HG02610 (cell line): ENCODE measurements at regions not wholly inside any gene's neighbourhood (a gene's known extent, or its start where the extent isn't known, plus 50 kb on each side); places are given as distances from the start of the nearest gene placed in this dataset.

Experiments
- ATAC-seq: cut with Tn5 transposase; IDR thresholded peaks from one replicate; pipeline ENCODE4 v1.9.1; 2021; ENCODE audit warnings: mild to moderate bottlenecking, moderate library complexity; ENCODE audit not compliant: unreplicated experiment

GRCh38 chr4:20577702-20578101 is 122.6 kb upstream of the PACRGL start:
- no peak for ATAC-seq

DNA sequence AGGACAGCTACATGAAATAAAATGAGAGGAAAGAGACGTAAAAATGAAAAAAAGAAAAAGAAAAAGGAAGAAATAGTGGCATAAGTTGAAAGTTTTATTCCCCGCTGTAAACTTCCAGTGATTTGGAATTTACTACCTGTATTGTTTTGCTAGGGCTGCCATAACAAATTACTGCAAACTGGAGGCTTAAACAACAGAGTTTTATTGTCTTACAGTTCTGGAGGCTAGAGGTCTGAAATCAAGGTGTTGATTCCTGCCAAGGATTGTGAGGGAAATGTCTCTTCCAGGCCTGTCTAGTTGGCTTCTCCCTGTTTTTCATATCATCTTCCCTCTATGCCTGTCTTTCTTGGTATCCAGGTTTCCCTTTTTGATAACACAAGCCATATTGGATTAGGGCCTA is 119.4 kb upstream of the PACRGL start:
- ATAC-seq = no peak

DNA sequence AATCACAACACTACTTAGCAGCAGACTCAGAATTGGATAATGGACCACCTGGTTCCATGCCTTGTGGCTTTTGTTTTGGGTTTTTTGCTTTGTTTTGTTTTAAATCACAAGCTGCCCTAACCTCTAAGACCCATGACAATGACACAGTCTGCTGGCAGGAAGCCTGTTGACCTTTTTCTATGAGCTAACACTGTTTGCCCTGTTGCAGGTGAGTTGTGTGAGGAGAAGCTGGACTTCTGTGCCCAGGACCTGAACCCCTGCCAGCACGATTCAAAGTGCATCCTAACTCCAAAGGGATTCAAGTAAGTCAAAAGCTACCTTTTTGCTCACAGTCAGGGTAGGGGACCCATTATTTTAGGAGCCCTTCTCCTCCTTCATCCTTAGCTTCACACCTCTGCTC is 110.8 kb upstream of the PACRGL start:
- no peak for ATAC-seq

GRCh38 chr4:20590849-20591248 is 109.4 kb upstream of the PACRGL start:
- no peak for ATAC-seq

DNA sequence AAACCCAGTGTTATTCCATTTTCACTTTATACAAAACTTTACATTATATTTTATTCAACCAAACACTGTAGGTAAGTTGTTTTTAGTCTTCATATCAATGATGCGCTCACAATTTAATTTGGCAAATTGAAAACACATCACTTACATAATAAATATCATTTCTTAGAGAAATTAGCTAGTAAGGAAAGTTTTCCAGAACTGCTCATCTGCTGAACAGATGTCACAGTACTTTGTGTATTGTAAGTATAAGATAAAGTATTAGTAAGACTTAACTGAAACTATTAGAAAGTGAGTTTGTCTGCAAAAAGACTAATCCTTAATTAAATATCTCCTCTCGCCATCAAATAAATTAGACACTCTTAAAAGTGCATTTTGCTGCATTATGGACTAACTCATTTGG is 108.7 kb upstream of the PACRGL start:
- ATAC-seq = no peak

GRCh38 chr4:20592013-20592412 is 108.2 kb upstream of the PACRGL start:
- ATAC-seq = no peak

DNA sequence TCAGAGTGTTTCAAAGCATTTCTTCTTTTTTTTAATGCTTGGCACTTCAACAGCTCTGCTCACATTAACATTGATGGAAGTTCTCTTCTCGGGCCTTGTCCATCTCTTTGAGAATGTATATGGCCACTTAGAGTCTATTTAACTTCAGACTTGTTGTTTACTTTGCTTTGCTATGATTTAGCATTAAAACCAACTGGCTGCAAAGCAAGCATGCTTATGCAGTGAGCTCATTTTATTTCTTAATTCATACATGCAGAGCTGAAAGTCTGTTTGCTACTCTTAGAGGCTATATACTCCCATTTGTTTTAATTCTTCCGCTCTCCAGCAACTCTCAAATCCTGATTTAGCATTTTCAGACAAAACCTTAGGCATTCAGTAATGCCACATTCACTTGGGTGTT is 107.6 kb upstream of the PACRGL start:
- ATAC-seq = no peak

DNA sequence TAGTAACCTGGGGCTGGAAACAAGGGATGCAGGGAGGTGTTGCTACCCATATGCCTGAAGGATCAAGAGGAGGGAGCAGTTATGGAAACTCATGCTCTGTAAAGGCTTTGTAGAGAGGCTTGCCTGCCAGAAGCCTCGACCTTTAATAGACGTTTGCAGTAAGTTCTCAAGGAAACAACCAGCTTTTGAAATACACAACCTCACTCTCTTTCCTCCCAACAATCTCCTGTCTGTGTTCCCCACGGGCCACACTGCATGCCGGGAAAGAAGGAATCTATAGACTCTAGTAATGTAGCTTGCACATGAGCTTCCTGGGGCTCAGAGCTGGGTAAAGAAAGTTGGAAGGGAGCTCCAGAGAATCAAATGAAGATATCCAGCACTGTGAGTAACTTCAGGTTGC is 101.6 kb upstream of the PACRGL start:
- ATAC-seq = no peak

- ATAC-seq = no peak
Measured at GRCh38 chr4:20603671-20604313, 96.5 kb upstream of the PACRGL start.

- no peak for ATAC-seq
Measured at GRCh38 chr4:20612313-20612712, 87.9 kb upstream of the PACRGL start.

GRCh38 chr4:20614816-20615215 is 85.4 kb upstream of the PACRGL start:
- no peak for ATAC-seq

GRCh38 chr4:20615486-20616260 is 84.6 kb upstream of the PACRGL start:
- no peak for ATAC-seq

DNA sequence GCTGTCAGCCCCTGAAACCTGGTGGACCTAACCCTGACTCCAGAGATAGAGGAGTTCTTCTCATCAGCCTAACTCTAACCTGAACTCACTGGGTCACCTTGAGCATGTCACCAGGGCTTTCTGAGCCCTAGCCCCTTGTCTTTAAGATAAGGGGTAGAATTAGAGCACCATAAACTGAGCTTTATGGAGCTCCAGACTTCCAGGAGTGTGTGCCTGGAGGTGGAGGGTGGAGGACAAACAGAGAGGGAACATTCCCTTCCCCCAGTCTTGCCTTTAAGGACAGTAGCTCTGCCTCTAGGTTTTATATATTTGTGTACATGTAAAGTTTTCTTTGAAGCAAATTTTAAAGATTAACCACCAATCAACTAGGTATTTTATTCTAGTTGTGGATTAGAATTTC is 83.9 kb upstream of the PACRGL start:
- no peak for ATAC-seq

DNA sequence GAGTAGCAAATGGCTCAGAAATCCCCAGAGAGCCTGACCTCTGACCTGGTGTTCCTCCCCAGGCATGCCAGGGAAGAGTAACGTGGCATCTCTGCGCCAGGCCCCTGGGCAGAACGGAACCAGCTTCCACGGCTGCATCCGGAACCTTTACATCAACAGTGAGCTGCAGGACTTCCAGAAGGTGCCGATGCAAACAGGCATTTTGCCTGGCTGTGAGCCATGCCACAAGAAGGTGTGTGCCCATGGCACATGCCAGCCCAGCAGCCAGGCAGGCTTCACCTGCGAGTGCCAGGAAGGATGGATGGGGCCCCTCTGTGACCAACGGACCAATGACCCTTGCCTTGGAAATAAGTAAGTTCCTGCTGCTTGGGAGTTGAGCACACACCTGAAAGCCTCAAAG is 83.4 kb upstream of the PACRGL start:
- ATAC-seq = no peak

DNA sequence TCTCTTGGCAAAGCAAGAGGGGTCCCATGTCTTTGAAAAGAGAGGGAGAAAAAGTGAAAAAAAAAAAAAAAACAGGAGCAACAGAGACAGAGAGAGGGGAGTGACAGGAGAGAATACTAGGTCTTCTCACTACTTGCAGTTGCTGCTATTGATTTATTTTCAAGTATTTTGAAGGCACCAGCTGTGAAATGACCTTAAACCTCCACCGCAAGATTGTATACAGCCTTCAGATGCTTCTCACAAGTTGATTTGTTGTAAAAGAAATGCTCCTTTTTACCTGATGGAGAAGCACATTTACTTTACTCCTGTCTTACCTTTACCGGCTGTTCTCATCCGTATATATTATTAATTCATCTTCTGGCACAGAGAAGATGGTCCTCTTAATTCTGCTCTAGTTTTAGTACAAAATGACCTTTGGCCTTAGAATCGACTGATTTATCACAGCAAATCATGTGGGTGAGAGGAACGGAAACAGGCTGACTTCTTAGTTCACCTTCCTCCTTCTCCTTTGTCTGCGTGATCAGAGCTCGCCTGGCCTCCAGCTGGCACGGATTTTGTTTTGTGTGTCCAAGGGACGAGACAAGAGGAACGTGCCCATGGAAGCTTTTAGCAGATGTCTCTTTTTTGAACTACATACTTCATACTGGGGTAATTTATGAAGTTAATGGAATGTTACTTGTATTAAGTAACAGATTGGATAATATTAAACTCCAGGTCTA is 82.4 kb upstream of the PACRGL start:
- ATAC-seq = no peak

DNA sequence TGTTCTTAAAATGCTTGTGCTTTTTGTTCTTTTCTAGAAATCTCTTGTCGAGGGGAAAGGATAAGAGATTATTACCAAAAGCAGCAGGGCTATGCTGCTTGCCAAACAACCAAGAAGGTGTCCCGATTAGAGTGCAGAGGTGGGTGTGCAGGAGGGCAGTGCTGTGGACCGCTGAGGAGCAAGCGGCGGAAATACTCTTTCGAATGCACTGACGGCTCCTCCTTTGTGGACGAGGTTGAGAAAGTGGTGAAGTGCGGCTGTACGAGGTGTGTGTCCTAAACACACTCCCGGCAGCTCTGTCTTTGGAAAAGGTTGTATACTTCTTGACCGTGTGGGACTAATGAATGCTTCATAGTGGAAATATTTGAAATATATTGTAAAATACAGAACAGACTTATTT is 81.5 kb upstream of the PACRGL start:
- no peak for ATAC-seq

- ATAC-seq = no peak
Measured at GRCh38 chr4:20621476-20621875, 78.8 kb upstream of the PACRGL start.

- ATAC-seq = no peak
Measured at GRCh38 chr4:20622701-20623100, 77.6 kb upstream of the PACRGL start.

- no peak for ATAC-seq
Measured at GRCh38 chr4:20623939-20624338, 76.3 kb upstream of the PACRGL start.

DNA sequence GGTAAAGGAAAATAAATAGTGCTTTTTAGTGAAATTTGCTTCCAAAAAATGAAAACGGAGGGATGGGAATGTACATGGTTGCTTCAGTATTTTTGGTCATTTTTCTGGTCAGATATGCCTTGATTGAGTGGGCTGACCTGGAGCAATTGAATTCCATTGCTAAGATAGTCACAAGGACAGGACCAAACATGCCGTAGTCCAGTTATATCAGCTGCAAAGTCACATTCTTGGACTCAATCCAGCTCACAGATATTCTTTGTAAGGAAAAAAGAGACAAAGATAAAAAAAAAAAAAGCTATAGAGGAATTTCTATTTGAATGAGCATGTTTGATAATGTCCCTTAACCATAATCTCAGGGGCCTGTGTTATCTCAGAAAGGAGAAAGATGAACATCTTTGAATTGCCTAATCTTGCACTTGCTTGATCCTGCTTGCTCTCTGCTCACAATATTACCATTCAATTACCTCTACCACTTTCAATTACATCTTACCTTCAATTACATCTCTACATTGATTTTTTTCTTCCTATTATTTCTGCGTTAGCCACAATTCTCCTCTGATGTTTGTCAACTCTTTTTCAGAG is 75.4 kb upstream of the PACRGL start:
- no peak for ATAC-seq

DNA sequence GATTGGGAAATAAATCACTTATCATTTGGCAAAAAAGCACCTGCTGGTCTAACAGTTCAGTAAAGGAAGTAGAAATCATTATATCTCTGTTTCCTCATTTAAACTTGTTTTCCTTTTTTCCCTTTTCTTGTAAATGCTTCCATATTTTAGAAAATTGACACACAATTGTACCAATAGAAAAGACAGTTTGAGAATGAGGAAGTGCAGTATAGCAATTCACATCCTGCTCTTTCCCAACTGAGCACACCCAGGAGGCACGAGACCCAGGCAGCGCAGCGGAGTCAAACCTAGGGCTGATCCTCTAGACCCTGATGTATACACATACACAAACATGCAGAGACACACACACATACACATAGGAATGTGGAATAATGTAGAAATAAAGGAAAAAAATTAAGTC is 74.8 kb upstream of the PACRGL start:
- no peak for ATAC-seq
